HUES6 (cell line): ENCODE measurements at regions not wholly inside any gene's neighbourhood (a gene's known extent, or its start where the extent isn't known, plus 50 kb on each side); places are given as distances from the start of the nearest gene placed in this dataset.
A peak's percentile ranks its signal among the peaks of the same experiment; 100 is the strongest.

Source experiments
- H3K27ac ChIP-seq: 2 replicates; pipeline ENCODE4 v1.7.0; 2013; ENCODE audit warnings: low read depth, mild to moderate bottlenecking, low read length, inconsistent platforms
- H3K27me3 ChIP-seq: 2 replicates; pipeline ENCODE4 v1.6.1; 2013; ENCODE audit warnings: low read length; ENCODE audit not compliant: control insufficient read depth, insufficient read depth
- H3K36me3 ChIP-seq: 2 replicates; pipeline ENCODE4 v1.6.1; 2013; ENCODE audit warnings: low read length; ENCODE audit not compliant: control insufficient read depth, insufficient read depth
- H3K4me1 ChIP-seq: 2 replicates; pipeline ENCODE4 v1.6.1; 2013; ENCODE audit warnings: low read length; ENCODE audit not compliant: control insufficient read depth, insufficient read depth
- H3K4me3 ChIP-seq: 2 replicates; pipeline ENCODE4 v1.5.1; 2013; ENCODE audit warnings: low read depth, low read length
- H3K9ac ChIP-seq: one replicate; pipeline ENCODE4 v1.6.1; 2013; ENCODE audit warnings: mild to moderate bottlenecking, low read length
- H3K9me3 ChIP-seq: 2 replicates; pipeline ENCODE4 v1.6.1; 2013; ENCODE audit warnings: low read depth, low read length; ENCODE audit not compliant: control insufficient read depth, insufficient read depth

DNA sequence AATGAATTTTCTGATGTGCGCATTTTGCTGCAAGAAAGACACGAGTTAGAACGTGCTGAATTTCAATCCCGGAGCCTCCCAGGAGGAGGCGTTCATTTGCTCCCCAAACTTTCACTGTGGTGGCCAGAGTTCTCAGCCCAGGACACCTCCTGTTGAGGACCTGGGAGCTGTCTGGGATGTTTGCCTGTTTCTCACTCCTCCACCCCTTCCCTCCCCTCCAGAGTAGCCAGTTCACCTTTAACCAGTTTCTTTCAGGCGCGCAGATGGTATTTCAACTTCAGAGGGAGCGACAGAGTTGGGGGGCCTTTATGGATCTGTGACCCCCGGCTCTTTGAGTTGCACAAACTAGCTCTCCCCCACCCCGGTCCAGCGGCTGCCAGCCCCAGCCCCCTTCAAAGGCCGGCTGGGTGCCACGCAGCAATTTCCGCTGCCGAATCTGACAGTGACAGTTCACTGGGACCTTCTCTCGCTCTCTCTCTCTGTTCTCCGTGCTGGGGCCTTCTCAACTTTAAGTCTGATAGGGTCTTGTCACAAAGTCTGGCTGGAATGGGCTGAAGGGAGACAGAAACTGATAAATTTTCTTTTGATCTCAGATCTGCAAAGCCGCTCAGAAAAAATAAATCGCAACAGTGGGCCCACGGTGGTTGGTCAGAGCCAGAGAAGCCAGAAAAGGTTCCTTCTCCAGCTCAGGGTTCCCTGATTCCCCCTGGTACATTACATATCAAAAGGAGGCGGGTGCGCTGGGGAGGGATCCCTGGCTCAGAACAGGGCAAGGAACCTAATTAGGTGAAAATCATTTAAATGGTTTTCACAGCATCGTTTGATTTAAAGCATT lies 100.0 kb upstream of the STX18 start:
- Histone ChIP-seq H3K27me3 (no peaks in the 10 kb centered on the region), H3K4me3 (peak overlapping the region; percentile 28; the same call in 1 of the 2 replicates), H3K27ac (peak overlapping the region; percentile 71; the same call in 1 of the 2 replicates), H3K9ac (peak overlapping the region; percentile 75), H3K36me3 (peaks cover 6% of the 10 kb centered on the region; the same call in 1 of the 2 replicates), H3K9me3 (no peaks in the 10 kb centered on the region; the same call in 1 of the 2 replicates), H3K4me1 (peaks cover 44% of the 10 kb centered on the region)

DNA sequence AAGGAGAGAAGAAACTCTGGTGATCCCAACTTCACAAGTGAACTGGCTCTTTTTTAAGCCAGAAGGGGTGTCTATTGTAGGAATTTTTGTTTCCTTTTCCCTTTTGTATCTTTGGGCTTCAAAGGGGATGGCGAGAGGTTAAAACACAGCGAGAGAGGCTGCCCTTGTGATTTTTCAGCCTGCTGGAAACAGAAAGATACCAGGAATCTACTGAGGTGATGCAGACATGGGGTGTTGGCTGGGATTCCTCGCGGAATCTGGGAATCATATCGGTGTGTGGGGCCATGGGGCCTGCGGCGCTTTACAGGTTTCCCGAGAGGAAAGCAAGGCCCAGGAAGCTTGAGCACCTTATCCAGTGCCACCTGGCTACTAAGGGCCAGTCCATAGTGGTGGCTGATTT lies 99.4 kb upstream of the STX18 start:
- H3K9me3 ChIP-seq = no peaks in the 10 kb centered on the region; the same call in 1 of the 2 replicates
- H3K4me3 ChIP-seq = peak overlapping the region; percentile 28; the same call in 1 of the 2 replicates
- peaks cover 43% of the 10 kb centered on the region for H3K4me1 ChIP-seq
- H3K36me3 ChIP-seq = peaks cover 6% of the 10 kb centered on the region; the same call in 1 of the 2 replicates
- H3K27ac ChIP-seq = peak overlapping the region; percentile 71; the same call in 1 of the 2 replicates
- H3K9ac ChIP-seq = peak overlapping the region; percentile 75
- H3K27me3 ChIP-seq = no peaks in the 10 kb centered on the region

DNA sequence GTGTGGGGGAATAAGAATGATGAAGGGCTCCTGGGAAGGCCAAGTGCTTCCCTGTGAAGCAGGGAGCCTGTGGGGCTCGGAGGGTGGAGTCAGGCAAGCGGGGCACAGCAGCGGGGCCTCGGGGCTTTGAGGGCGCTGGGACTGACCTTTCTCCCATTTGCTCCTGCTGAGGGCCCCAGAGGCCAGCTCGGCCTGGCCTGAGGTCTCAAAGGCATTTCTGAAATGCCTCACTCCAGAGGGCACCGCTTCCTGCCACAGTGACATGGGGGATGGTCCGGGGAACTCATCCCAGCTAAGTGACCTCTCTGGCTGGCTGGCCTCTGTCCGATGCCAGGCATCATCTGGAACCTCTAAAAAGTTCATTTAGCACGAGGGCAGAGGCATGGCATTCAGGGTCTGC lies 98.8 kb upstream of the STX18 start:
- H3K4me3 ChIP-seq = no peak overlapping the region
- peaks cover 6% of the 10 kb centered on the region; the same call in 1 of the 2 replicates for H3K36me3 ChIP-seq
- peak overlapping the region; percentile 75 for H3K9ac ChIP-seq
- no peaks in the 10 kb centered on the region; the same call in 1 of the 2 replicates for H3K9me3 ChIP-seq
- H3K27me3 ChIP-seq = no peaks in the 10 kb centered on the region
- peak overlapping the region; percentile 71; the same call in 1 of the 2 replicates for H3K27ac ChIP-seq
- peaks cover 38% of the 10 kb centered on the region for H3K4me1 ChIP-seq

DNA sequence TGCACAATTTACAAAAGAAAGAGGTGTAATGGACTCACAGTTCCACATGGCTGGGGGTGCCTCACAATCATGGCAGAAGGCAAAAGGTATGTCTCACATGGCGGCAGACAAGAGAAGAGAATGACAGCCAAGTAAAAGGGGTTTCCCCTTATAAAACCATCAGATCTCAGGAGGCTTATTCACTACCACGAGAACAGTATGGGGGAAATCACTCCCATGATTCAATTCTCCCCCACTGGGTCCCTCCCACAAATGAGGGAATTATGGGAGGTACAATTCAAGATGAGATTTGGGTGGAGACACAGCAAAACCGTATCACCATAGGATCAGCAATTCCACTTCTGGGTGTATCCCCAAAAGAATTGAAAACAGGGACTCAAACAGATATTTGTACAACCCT lies 97.5 kb upstream of the STX18 start:
- H3K4me1 ChIP-seq = peaks cover 34% of the 10 kb centered on the region
- peaks cover 6% of the 10 kb centered on the region; the same call in 1 of the 2 replicates for H3K36me3 ChIP-seq

DNA sequence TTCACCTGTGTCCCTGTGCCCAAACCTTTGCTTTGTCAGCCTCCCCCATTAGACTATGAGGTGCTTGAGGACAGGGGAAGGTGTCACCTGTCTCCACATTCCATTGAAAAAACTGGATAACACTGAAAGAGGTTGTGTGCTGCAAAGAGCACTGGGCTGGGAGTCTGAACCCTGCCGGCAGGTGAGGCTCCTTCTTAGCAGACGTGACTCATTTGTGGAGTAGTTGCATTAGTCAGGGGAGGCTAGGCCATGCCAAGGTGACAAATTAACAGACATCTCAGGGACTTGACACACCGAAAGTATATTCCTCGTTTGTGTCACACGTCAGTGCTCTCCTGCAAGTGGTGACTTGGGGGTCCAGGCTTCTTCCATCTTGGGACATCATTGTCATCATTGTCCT lies 95.9 kb upstream of the STX18 start:
- Histone ChIP-seq H3K4me3 (no peak overlapping the region), H3K4me1 (peaks cover 22% of the 10 kb centered on the region), H3K36me3 (peaks cover 6% of the 10 kb centered on the region; the same call in 1 of the 2 replicates), H3K27ac (no peak overlapping the region), H3K27me3 (no peaks in the 10 kb centered on the region), H3K9ac (no peak overlapping the region), H3K9me3 (no peaks in the 10 kb centered on the region; the same call in 1 of the 2 replicates)

More for the DNA sequence above, 97.5 kb upstream of the STX18 start:
- Histone ChIP-seq H3K9me3 (no peaks in the 10 kb centered on the region; the same call in 1 of the 2 replicates), H3K9ac (no peak overlapping the region), H3K27me3 (no peaks in the 10 kb centered on the region), H3K4me3 (no peak overlapping the region), H3K27ac (no peak overlapping the region)

DNA sequence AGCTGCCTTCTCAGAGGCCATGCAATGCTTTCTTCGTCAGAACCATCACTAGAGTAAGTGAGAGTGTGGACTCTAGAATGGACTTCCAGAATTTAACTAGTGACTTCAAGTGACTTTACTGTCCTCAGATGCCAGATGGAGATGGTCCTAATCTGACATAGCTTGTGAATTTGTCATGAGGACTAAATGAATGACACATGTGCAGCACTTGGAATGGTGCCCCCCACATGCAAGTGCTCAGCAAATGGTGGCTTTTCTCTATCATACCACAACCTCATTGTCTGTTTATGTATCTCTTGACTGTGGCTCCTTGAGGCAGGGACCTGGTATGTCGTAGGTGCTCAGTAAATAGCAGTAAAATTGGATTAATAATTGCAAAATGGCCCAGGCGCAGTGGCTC lies 91.6 kb upstream of the STX18 start:
- Histone ChIP-seq H3K27ac (no peak overlapping the region), H3K9me3 (no peaks in the 10 kb centered on the region)

DNA sequence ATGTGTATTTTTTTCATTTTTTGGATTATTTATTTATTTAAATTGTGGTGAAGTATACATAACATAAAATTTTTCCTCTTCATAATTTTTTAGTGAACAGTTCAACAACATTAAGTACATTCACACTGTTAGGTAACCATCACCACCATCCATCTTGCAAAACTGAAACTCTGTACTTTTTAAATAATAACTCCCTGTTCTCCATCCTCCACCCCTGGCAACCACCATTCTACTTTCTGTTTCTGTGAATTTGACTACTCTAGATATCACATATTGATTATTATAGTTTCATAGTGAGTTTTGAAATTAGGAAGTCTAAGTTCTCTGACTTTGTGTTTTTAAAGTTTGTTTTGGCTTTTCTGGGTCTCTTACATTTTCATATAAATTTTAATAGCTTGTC lies 89.3 kb upstream of the STX18 start:
- Histone ChIP-seq H3K9ac (no peak overlapping the region), H3K4me1 (peaks cover 15% of the 10 kb centered on the region; the same call in 1 of the 2 replicates), H3K9me3 (no peaks in the 10 kb centered on the region), H3K4me3 (no peak overlapping the region), H3K27me3 (no peaks in the 10 kb centered on the region), H3K27ac (no peak overlapping the region), H3K36me3 (no peaks in the 10 kb centered on the region; the same call in 1 of the 2 replicates)

More for the DNA sequence above, 91.6 kb upstream of the STX18 start:
- Histone ChIP-seq H3K9ac (no peak overlapping the region), H3K4me1 (no peaks in the 10 kb centered on the region; the same call in 1 of the 2 replicates), H3K4me3 (no peak overlapping the region), H3K36me3 (peaks cover 3% of the 10 kb centered on the region; the same call in 1 of the 2 replicates), H3K27me3 (no peaks in the 10 kb centered on the region)

DNA sequence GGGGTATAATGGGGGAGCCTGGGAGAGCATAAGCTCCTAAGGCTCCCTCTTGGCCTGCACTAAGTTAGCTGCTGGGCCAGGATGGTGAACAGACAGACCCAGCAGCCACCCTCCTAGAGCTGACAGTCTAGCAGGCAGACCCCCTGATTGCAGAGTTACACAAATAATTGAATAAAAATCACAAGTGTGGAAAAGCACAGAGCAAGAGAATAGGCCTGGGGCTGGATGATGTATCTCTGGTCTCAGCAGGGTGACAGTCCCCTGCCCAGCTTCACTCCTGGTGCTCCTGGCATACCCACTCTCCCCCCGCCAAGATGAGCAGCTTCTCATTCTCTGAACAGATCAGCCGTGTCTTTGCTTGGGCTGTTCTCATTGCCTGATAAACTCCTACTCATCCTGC lies 86.1 kb upstream of the STX18 start:
- Histone ChIP-seq H3K9ac (no peak overlapping the region), H3K9me3 (no peaks in the 10 kb centered on the region), H3K27ac (no peak overlapping the region), H3K27me3 (no peaks in the 10 kb centered on the region), H3K36me3 (no peaks in the 10 kb centered on the region; the same call in 1 of the 2 replicates), H3K4me1 (peaks cover 15% of the 10 kb centered on the region; the same call in 1 of the 2 replicates), H3K4me3 (no peak overlapping the region)

DNA sequence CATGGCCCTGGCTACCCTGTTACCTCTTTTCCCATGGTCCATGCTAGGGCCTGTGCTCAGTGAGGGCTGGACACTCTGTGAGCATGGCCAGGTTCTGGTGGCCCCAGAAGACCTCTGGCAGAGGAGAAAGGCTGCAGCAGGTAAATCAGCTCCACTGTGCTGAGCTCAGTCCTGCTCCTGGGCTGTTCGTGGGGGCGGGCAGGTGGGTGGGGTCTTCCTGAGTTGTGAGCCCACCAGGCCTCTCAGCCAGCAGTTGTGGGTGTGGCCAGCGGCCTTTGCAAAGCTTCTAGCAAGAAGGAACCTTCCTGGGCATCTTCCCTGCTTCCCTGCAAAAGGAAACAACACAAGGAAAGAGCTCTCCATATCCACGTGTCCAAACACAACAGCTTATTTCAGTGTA lies 85.3 kb upstream of the STX18 start:
- Histone ChIP-seq H3K36me3 (no peaks in the 10 kb centered on the region), H3K27ac (no peak overlapping the region), H3K9ac (no peak overlapping the region), H3K4me1 (peaks cover 15% of the 10 kb centered on the region; the same call in 1 of the 2 replicates), H3K4me3 (no peak overlapping the region), H3K9me3 (no peaks in the 10 kb centered on the region), H3K27me3 (no peaks in the 10 kb centered on the region)

DNA sequence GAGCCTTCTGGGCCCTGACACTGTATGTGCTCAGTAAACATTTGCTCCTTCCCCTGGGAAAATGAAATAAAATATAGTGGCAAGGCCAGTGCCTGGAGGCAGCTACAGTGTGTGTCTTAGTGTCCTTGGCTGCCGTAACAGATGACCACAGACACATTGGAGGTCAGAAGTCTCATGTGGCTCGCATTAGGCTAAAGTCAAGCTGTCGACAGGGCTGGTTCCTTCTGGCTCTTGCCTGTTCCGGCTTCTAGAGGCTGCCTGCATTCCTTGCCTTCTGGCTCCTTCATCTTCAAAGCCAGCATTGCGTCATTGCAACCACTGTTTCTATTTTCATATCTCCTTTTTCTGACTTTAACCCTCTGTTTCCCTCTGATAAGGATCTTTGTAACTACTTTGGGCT lies 83.6 kb upstream of the STX18 start:
- no peak overlapping the region for H3K4me3 ChIP-seq
- H3K9me3 ChIP-seq = no peaks in the 10 kb centered on the region
- no peaks in the 10 kb centered on the region for H3K36me3 ChIP-seq
- no peak overlapping the region for H3K27ac ChIP-seq
- H3K27me3 ChIP-seq = no peaks in the 10 kb centered on the region
- no peak overlapping the region for H3K9ac ChIP-seq
- peaks cover 15% of the 10 kb centered on the region; the same call in 1 of the 2 replicates for H3K4me1 ChIP-seq

DNA sequence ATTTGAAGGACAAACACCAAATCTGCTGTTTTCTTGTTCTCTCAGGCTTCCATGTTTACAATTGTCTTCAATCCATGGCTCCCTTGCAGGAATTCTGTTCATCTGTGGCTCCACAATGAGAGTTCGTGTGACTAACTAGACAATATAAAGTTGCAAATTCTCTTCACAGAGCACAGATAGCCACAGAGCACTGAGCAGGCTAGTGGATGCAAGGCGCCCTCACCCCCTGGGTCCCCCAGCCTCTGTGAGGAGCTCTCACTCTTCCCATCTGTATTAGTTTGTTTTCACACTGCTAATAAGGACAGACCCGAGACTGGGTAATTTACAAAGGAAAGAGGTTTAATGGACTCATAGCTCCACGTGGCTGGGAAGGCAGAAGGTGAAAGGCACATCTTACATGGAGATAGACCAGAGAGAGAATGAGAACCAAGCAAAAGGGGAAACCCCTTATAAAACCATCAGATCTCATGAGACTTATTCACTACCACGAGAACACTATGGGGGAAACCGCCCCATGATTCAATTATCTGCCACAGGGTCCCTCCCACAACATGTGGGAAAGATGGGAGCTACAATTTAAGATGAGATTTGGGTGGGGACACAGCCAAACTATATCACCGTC lies 82.5 kb upstream of the STX18 start:
- H3K9me3 ChIP-seq = no peaks in the 10 kb centered on the region
- H3K27ac ChIP-seq = no peak overlapping the region
- H3K9ac ChIP-seq = no peak overlapping the region
- peaks cover 15% of the 10 kb centered on the region; the same call in 1 of the 2 replicates for H3K4me1 ChIP-seq
- no peak overlapping the region for H3K4me3 ChIP-seq
- no peaks in the 10 kb centered on the region for H3K27me3 ChIP-seq
- no peaks in the 10 kb centered on the region for H3K36me3 ChIP-seq
